GM18511 (cell line): ENCODE measurements at regions not wholly inside any gene's neighbourhood (a gene's known extent, or its start where the extent isn't known, plus 50 kb on each side); places are given as distances from the start of the nearest gene placed in this dataset.
A peak's percentile ranks its signal among the peaks of the same experiment; 100 is the strongest.

ENCODE experiments used
- ATAC-seq: cut with Tn5 transposase; IDR thresholded peaks from one replicate; pipeline ENCODE4 v1.9.1; 2021; ENCODE audit warnings: mild to moderate bottlenecking, moderate library complexity; ENCODE audit not compliant: unreplicated experiment

DNA sequence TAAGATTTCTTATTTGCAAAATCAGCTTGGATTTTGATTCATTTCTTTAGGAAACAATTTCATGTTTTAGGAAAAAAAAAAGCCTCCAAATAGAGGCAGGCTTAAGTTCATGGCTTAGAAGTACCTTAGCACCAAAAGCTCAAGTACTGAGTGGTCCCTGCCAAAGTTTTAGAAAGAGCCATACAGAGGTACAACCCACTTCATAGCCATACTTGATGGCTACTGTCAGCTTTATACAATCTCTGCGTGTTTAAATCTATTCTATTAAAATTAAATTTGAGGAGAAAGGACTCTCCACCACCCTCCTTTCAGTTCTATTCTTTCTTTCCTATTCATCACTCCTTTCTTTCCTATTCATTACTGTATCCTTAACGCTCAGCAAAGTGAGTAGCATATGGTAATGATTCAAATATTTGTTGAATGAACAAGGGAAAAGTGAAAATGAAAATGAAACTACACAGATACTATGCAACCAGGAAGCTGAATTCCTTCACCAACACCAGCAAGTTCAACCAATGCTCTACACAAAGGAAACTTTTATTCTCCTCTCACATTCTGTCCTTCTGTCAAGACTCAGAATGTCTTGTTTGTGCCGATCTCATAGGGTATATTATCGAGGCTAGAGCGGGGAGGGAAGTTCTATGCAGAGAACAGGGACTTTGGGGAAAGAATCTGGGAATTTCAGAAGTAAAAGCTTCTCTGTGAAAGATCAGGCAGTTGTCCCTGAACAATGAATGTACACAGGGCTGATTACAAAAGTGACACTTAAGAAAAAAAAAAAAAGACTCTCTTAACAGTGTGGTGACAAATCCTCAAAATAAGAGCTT is 138.6 kb upstream of the SPEF2 start:
- peak; percentile 62 for ATAC-seq

DNA sequence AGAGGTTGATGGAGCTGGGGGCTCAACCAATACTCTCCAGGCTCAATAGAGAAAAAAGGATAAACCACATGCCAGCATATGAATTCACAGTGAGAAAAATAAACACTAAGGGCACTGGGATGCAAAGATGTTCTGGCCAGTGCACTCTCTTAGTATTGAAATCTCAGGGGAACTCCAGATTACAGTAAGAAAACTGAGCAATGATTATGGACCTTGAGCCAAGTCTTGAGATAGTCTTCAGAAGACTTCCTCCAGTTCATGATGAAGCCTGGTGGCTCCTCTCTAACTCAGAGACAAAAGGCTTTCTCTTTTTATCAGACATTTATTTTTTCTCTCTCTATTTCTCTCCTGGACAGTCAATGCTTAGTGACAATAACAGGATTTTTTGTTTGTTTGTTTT is 139.8 kb upstream of the SPEF2 start:
- no peak for ATAC-seq

DNA sequence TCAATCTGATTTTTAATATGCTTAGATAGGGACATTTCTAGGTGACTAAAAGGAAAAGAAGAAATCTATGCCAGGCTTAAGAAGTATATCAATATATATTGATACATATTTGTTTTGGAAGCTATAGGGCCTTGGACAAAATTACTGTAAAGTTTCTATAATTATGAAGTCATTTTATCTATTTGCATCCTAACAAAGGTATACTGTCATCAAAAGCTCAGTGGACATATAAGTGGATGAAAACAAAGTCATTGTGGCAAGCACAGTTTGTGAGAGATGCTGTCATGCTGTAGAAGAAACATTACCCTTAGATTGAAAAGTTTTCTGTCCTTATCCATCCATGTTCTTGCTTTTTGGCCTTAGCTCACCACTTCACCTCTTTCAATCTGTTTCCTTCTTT is 140.3 kb upstream of the SPEF2 start:
- no peak for ATAC-seq

DNA sequence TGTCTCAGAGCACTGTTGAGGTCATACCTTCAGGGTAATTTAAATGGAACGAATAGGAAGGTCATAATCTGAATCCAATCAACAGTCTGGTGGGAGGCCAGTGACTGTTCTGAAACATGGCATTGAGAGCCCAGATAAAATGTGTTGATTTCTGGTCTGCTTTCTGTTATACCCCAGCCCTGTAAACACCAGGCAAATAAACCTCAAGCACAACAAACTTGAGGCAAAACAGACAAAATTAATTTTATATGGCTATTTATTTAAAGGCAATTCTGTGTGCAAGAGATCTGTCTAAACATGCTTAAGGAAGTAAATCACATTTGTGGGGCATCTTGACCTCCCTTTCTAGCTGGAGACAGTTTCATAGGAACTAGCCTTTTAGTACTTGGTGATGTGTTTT is 140.9 kb upstream of the SPEF2 start:
- no peak for ATAC-seq

DNA sequence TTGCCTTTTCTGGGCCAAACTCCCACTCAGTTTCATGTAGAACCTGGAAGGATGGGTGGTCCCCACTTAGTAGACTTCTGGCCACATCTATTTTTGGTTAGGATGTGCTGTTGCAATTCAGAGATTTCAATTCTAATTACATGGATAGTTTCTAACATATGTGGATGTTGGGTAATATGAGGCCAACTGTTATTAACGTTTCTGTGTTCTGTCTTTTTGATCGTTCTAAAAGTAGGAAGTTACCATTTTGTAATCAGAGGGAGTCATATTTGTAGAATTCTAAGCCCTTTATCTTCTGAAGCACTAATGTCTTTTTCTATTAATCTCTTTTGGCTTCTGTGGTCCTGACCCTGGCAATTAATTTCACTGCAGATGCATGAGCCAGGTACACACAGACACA is 141.6 kb upstream of the SPEF2 start:
- no peak for ATAC-seq

DNA sequence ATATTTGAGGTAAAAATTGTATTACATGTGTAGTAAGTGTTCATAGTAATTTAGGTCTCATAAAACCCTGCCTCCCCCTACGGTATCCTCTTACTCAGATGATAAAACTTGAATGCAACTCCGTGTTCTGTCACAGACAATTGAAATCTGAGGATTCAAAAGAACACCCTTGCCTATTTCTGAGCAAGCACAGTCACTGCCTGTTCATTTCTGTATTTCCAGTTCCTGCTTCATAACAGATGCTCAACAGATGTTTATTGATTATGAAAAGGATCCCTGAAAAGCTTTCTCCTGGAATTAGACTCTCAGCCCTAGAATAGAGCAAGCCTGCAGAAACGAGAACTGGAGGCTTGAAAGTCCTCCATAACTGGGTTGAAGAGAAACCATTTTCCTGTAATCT is 144.1 kb upstream of the SPEF2 start:
- no peak for ATAC-seq

DNA sequence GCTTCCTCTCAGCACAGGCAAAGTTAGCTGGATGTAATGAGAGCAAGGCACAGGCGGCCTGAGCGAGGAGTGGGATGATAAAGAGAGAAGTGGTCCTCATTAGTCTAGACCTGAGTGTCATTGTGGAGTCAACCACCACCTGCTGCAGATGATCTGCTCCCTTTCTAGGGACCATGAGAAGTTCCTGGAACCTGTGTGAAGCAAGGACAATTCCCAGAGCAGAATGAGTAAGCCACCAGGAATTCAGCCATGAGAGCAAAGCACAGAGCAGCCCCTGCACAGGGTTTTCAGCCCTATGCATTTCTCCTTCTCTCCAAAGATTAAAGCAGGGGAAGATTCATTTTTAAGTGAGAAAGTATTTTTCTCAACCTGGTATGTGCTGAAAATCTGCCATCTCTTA is 146.8 kb upstream of the SPEF2 start:
- no peak for ATAC-seq

DNA sequence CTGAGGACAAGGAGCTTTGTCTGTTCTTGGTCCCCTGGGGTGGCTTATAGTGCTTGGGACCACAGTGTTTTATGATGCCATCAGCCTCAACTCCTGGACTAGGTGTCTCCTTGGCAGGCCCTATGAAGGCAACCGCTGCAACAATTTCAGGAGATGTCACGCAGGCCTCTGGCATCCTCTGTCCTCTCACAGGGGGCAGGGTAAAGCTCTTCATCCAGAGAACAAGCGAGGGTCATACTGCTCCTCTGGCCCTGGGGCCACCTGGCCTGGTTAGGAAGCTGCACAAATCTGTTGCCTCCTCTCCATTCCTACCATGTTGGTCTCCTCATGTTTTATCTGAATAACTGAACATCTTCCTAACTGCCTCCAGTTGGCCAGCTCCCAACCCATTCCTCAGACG is 148.9 kb upstream of the SPEF2 start:
- no peak for ATAC-seq

DNA sequence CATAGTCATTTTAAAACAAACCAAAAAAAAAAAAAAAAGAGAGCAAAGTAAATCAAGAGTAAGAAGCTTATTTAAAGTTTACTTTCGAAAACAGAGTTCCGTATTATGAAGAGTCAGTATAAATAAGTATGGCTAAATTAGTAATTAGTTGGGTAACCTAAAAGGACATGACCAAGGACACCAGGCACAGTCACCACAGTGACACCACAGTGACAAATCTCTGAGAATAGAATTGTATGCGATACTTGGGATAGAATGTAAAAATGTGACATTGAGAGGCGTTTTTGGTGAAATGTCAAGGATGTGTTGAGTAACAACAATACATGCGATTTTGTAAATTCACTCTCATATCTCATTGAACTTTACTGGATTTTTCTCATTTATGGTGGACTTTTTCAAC is 150.9 kb upstream of the SPEF2 start:
- ATAC-seq: no peak

DNA sequence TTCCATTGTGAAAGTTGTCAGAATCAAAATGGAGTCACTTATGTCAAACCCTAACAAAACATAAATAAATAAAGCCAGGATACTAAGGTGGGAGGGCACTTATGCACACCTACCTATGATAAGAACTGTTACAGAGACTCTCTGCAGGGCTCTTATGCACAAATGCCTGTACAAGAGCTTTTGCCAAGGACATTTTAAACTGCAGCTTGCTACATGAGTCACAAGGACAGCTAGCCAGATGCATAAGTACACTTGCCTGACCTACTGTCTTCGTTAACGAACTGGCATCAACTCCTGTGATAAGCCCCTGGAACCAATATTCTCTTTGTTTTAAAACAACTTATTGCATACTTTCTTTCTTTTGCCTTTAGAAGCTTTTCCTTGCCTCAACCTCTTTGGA is 152.9 kb upstream of the SPEF2 start:
- no peak for ATAC-seq

DNA sequence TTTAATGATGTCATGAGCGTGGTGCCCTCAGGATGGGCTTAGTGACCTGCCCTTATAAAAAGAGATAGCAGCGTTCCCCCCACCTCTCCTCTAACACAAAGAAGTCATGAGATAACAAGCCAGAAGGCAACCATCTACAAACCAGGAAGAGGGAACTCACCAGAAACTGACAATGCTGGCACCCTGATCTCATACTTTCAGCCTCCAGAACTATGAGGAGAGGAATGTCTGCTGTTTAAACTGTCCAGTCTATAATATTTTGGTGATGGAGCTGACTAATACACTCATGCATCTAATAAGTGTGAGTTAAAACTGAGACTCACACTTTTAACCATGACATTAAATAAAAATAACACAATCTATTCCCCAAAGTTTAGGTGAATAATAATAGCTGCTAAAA is 156.1 kb upstream of the SPEF2 start:
- no peak for ATAC-seq

DNA sequence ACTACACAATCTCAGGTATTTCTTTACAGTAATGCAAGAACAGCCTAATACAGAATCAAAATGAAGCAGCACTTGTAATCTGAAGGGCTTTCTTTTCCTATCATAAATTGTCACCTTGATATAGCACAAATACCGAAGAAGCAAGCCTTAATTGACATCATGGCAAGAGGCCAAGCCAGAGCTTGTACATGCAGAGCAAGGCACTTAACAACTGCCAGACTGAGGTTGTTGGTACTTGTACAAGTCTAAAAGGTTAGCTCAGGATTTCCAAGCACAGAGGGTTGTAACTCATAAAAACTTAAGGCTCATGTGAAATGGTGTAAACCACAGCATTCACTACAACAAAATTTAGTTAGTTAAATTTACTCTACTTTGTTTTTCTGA is 158.8 kb upstream of the SPEF2 start:
- no peak for ATAC-seq

DNA sequence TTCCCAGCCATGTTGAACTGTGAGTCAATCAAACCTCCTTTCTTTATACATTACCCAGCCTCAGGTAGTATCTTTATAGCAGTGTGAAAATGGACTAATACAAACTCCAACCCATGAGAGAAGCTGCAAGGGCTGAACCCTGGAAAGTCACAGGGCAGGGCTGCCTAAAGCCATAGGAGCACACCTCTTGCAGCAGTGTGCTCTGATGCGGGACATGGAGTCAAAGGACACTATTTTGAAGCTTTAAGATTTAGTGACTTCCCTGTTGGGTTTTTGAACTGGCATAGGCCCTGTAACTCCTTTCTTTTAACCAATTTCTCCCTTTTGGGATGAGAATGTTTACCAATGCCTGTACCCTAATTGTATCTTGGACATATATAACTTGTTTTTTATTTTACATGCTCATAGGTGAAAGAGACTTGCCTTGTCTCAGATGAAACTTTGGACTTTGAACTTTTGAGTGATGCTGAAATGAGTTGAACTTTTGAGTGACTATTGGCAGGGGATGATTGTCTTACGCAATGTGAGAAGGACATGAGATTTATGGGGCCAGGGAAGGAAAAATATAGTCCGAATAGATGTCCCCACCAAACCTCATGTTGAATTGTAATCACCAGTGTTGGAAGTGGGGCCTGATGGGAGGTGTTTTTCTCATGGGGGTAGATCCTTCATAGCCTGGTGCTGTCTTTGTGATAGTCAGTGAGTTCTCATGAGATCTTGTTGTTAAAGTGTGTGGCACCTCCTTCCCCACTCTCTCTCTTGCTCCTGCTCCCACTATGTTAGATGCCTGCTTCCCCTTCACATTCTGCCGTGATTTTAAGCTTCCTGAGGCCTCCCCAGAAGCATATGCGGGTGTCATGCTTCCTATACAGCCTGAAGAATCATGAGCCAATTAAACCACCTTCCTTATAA is 159.5 kb upstream of the SPEF2 start:
- ATAC-seq: no peak

DNA sequence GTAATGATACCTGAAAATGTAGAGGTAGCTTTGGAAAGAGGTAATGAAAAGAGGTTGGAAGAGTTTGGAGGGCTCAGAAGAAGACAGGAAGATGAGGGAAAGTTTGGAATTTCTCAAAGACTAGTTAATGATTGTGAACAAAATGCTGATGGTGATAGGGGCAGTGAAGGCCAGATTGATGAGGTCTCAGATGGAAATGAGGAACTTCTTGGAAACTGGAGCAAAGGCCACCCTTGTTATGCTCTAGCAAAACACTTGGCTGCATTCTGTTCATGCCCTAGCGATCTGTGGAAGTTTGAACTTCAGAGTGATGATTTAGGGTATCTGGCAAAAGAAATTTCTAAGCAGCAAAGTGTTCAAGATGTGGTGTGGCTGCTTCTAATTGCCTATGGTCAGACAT is 161.2 kb upstream of the SPEF2 start:
- no peak for ATAC-seq

DNA sequence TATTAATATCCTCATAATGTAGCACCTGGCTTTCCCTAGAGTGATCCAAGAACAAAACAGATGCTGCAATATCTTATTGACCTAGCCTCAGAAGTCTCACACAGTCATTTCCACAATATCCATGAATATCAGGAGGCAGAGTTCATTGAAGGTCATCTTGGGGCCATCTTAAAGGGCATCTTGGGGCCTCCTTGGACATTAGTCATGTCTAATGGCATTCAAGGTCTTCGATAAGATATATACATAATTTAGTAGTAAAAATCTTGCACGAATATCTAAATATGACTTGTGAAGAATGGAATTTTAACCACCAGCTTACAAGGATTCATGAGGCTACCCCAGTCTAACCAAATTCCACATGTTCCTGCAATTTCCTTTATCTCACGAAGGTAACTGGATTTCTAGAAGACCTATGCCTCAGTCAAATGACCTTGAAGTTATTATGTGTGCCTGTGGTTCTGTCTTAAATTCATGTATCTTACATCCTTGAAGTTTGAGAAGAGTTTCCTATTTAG is 163.6 kb upstream of the SPEF2 start:
- ATAC-seq: no peak

DNA sequence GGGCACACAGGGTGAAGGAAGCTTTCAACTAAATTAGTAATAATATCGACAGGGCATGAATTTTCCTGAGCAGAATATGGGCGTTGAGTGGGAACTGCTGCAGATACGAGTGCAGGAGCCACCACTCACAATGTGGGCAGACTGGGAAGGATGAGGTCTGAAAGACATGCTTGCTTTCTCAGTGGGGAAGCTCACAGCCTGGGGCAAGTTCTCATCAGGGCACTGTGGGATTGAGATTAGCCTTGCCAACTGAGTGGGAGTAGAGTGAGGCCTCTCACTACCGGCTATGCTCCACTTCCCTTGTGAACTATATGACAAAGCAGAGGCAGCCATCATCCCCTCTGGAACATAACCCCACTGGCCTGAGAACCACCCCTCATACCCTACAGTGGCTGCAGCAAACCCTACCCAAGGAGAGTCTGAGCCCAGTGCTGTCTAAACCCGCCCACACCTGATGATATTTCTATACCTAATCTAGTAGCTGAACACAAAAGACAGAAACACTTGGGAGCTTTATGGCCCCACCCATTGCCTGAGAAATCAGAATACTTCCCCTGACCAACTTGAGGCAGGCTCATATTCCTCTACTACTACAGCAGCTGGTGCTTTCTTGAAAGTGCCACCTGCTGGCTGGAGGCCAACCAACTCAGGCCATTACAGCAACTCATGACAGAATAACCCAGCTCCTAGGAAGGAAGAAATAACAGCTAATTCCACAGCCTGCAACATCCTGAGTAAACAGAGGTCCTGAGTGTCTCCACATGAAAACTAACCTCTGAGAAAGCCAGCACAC is 173.7 kb upstream of the SPEF2 start:
- no peak for ATAC-seq

DNA sequence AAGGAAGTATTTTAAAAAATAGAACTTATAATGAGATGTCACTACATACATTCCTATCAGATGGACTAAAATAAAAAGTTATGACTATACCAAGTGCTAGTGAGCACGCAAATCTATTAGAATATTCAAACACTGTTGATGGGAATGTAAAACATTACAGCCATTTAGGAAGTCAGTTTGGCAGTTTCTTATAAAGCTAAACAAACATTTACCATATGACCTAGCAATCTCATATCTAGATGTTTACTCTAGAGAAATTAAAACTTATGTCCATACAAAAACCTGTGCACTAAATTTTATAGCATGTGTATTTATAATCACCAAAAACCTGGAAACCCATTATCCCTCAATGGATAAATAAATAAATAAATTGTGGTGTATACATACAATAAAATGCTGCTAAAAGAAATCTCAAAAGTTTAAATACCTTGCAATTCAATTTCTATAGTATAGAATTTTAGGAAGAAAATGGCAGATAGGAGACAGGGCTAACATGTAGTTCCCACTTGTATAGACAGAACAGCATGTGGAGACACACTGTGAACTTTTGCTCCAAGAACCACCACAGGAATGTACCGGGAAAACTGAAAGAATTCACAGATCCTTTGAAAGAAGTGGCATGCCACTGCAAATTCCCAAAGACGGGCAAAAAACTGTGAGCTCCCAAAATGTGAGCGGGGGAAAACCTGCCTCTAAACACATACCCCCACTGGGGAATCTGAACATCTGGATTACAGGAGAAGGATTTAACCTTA is 174.6 kb upstream of the SPEF2 start:
- ATAC-seq: no peak

DNA sequence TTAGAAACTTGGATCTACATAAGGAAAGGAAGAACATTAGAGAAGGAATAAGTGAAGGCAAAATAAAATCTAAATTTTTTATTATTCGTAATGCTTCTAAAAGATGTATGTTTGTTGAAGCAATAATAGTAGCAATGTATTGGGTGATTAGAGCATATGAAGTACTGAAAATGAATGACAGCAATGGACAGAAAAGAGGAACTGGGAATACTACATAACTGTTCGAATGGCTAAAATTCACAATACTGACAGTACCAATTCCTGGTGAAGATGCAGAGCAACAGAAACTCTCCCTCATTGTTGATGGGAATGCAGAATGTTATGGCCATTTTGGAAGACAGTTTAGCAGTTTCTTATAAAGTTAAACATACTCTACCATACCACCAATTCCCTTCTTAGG is 177.3 kb upstream of the SPEF2 start:
- no peak for ATAC-seq

DNA sequence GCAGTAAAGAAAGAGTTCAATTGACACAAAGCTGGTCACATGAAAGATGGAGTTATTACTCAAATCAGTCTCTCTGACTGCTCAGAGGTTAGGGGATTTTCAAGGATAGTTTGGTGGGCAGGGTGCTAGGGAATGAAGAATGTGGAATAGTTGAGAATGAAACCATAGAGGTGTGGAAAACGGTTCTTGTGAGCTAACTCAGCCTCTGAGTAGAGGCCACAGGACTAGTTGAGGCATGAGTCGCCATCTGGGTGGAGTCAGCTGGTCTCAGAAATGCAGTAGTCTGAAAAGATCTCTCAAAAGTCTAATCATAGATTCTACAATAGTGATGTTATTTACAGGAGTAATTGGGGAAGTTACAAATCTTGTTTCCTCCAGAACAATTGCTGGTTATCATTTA is 178.9 kb upstream of the SPEF2 start:
- ATAC-seq: no peak

DNA sequence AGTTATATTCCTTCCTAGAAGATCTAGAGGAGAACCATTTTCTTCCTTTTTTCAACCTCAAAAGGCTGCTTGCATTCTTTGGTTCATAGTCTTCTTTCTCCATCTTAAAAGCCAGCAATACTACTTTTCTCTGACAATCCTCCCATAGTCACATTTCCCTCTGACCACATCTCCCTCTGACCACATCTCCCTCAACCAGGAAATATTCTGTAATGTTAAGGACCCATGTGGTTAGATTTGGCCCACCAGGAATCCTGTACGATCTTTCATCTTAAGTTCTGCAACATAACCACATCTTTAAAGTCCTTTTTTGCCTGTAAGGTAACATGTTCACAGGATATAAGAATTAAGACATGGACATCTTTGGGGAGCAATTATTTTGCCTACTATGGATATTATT is 179.4 kb upstream of the SPEF2 start:
- ATAC-seq: no peak
